Fibroblast of upper back skin (primary cell): ENCODE measurements at regions not wholly inside any gene's neighbourhood (a gene's known extent, or its start where the extent isn't known, plus 50 kb on each side); places are given as distances from the start of the nearest gene placed in this dataset.
"Not testable (repeated sequence)": the region's sequence is repeated elsewhere in the genome, so short reads cannot be mapped to it uniquely, and the experiment has no call there.

Experiments used
- DNase-seq: peaks from one replicate; pipeline ENCODE4 v3.0.0-alpha.2; 2013

GRCh38 chr5:83001796-83002381 lies 75.3 kb downstream of the TMEM167A start:
- no peak for DNase-seq

- DNase-seq = no peak
Observed at GRCh38 chr5:83000922-83001321, 76.3 kb downstream of the TMEM167A start.

- DNase-seq = peak; percentile 47
Observed at GRCh38 chr5:83000428-83000827, 76.8 kb downstream of the TMEM167A start.

- DNase-seq = no peak
Observed at GRCh38 chr5:82993416-82993815, 83.8 kb downstream of the TMEM167A start.

GRCh38 chr5:82992646-82993045 lies 84.5 kb downstream of the TMEM167A start:
- DNase-seq = no peak

- peak; percentile 15 for DNase-seq
Observed at GRCh38 chr5:82991678-82992323, 85.4 kb downstream of the TMEM167A start.

GRCh38 chr5:82991059-82991458 lies 86.1 kb downstream of the TMEM167A start:
- DNase-seq = no peak

GRCh38 chr5:82987188-82987587 lies 90.0 kb downstream of the TMEM167A start:
- DNase-seq = no peak

- DNase-seq = no peak
Observed at GRCh38 chr5:82986404-82986803, 90.8 kb downstream of the TMEM167A start.

- no peak for DNase-seq
Observed at GRCh38 chr5:82985763-82986162, 91.4 kb downstream of the TMEM167A start.

- DNase-seq = no peak
Observed at GRCh38 chr5:82984786-82985735, 92.1 kb downstream of the TMEM167A start.

GRCh38 chr5:82982846-82983245 lies 94.3 kb downstream of the TMEM167A start:
- DNase-seq = no peak

- DNase-seq = peak; percentile 44
Observed at GRCh38 chr5:82976887-82977286, 100.3 kb downstream of the TMEM167A start.

GRCh38 chr5:82975812-82976211 lies 101.4 kb downstream of the TMEM167A start:
- no peak for DNase-seq

GRCh38 chr5:82975396-82975795 lies 101.8 kb downstream of the TMEM167A start:
- DNase-seq = no peak

- DNase-seq = not testable (repeated sequence)
Observed at GRCh38 chr5:82974346-82974745, 102.8 kb downstream of the TMEM167A start.

GRCh38 chr5:82971901-82972300 lies 105.3 kb downstream of the TMEM167A start:
- no peak for DNase-seq

GRCh38 chr5:82971034-82971806 lies 106.0 kb downstream of the TMEM167A start:
- DNase-seq = not testable (repeated sequence)

- not testable (repeated sequence) for DNase-seq
Observed at GRCh38 chr5:82969221-82969976, 107.8 kb downstream of the TMEM167A start.

- DNase-seq = no peak
Observed at GRCh38 chr5:82967072-82967471, 110.1 kb downstream of the TMEM167A start.

GRCh38 chr5:82959466-82959865 lies 117.7 kb downstream of the TMEM167A start:
- no peak for DNase-seq

- no peak for DNase-seq
Observed at GRCh38 chr5:82956600-82956999, 120.6 kb downstream of the TMEM167A start.
